ENCODE measurements at regions not wholly inside any gene's neighbourhood (a gene's known extent, or its start where the extent isn't known, plus 50 kb on each side); places are given as distances from the start of the nearest gene placed in this dataset.

DNA sequence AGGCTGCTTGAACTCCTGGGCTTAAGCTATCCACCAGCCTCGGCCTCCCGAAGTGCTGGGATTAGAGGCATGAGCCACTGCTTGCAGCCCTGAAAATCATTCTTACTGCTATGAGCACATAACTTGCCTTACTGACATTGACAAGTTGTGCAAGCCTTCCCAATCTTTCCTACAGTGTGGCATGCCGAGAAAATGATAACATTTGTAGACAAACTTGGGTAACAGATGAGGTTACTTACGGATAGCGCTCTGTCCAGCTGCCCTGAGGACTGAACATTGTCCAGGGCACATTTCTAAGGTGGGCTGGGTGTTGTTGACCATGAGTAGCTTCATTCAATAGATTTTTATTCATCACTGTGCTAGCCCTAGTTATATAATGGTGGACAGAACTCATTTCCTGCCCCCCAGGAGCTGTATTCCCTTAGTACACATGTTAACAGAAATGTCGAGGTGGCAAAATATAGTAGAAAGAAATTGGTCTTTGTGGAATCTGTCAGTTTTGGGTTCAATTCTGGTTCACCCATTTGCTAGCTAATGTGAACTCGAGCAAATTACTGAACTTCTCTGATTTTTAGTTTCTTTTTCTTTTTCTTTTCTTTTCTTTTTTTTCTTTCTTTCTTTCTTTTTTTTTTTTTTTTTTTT, 118.4 kb upstream of the AKIRIN2 start:
- no peak for DNase-seq (ENCODE audit: low spot score in 2 of 2)
- no peak overlapping the region for H3K4me3 ChIP-seq
- no peak overlapping the region for H3K27ac ChIP-seq
- TF ChIP-seq POLR2A (IDR thresholded peaks at IDR 0.05) = no peak
- no peak for TF ChIP-seq POLR2AphosphoS5 (IDR thresholded peaks at IDR 0.05)
- TF ChIP-seq, protein P1, sequence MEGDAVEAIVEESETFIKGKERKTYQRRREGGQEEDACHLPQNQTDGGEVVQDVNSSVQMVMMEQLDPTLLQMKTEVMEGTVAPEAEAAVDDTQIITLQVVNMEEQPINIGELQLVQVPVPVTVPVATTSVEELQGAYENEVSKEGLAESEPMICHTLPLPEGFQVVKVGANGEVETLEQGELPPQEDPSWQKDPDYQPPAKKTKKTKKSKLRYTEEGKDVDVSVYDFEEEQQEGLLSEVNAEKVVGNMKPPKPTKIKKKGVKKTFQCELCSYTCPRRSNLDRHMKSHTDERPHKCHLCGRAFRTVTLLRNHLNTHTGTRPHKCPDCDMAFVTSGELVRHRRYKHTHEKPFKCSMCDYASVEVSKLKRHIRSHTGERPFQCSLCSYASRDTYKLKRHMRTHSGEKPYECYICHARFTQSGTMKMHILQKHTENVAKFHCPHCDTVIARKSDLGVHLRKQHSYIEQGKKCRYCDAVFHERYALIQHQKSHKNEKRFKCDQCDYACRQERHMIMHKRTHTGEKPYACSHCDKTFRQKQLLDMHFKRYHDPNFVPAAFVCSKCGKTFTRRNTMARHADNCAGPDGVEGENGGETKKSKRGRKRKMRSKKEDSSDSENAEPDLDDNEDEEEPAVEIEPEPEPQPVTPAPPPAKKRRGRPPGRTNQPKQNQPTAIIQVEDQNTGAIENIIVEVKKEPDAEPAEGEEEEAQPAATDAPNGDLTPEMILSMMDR (IDR thresholded peaks at IDR 0.05) = no peak
- intact Hi-C loops (cut with DNase I; ENCODE audit: low total_unique reads) = no loop called here
- H3K27me3 ChIP-seq = no peaks in the 10 kb centered on the region
- H3K9me3 ChIP-seq = no peaks in the 10 kb centered on the region
- H3K4me1 ChIP-seq = no peaks in the 10 kb centered on the region
- no peaks in the 10 kb centered on the region for H3K36me3 ChIP-seq

DNA sequence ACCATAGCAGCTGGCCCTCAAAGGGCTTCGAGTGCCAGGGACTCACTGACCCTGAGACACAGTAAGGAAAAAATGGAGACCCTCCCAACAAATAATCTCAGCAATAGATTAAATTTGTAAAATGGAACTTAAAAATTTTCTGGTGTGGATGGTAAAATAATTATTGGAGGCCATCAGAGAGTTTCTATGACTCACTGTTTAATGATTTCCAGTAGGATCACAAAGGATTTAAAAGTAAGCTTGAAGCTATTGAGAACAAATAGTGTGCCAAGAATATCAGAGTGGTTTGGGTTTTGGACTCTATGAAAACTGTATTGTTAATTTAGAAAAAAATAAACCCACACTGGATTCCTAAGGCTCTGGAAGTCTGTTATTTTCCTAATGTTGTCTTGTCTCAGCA, 115.2 kb upstream of the AKIRIN2 start:
- Histone ChIP-seq H3K4me1 (no peaks in the 10 kb centered on the region), H3K9me3 (no peaks in the 10 kb centered on the region), H3K4me3 (no peak overlapping the region), H3K27me3 (no peaks in the 10 kb centered on the region), H3K36me3 (no peaks in the 10 kb centered on the region), H3K27ac (no peak overlapping the region)
- intact Hi-C loops (cut with DNase I; ENCODE audit: low total_unique reads) = no loop called here
- no peak for DNase-seq (ENCODE audit: low spot score in 2 of 2)
- TF ChIP-seq POLR2A (IDR thresholded peaks at IDR 0.05) (no peak), POLR2AphosphoS5 (IDR thresholded peaks at IDR 0.05) (no peak)
- TF ChIP-seq, protein P1 (IDR thresholded peaks at IDR 0.05) = no peak

DNA sequence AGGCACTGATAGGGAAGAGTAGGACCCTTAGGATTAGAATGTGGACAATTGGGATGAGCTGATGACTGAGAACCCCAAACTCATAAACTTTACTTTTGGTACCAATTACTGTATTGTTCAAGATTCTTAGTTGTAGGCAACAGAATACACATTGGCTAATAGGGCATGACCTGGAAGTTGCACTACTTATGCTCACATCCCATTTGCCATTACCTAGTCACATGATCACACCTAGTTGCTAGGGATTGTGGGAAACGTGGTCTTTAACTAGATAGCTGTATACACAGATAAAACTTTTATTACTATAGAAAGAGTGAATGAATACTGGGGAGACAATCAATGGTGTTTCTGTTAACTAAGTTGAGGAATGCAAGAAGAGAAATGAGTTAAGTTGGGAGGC, 113.4 kb upstream of the AKIRIN2 start:
- no peaks in the 10 kb centered on the region for H3K4me1 ChIP-seq
- intact Hi-C loops (cut with DNase I; ENCODE audit: low total_unique reads) = no loop called here
- TF ChIP-seq POLR2AphosphoS5 (IDR thresholded peaks at IDR 0.05) (no peak), POLR2A (IDR thresholded peaks at IDR 0.05) (no peak)
- TF ChIP-seq, protein P1 (IDR thresholded peaks at IDR 0.05) = no peak

DNA sequence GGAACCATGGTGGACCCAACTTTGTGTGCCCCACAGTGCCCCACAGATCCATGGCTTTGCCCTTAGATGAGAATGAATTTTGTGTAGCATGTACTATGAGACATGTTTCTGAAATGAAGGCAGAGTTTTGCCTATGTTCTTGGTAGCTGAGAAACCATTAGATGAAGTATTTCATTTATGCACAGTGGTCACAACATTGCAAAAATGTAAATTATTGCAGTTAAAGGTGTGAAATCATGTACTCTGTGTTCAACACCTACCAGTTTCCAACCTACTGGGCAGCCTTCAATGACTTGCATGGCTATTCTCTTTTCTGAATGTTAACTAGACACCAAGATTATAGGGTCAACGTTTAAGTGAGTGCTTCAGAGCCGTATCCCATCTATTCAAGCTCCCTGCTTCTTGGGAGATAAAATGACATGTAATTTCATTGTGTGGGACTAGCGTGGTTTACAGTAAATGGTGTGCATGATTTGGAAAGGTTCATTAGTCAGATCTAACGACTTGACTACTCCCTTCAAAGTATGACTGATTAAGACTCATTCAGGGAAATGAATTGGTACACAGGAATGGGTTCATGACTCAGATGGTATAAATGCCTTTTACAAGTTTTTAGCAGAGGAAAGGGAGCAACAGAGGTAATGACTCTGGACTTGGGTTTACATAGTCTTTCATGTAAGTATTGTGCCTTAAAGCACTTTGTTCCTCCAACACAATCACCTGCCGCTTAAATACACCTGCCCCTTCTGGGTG, 106.1 kb upstream of the AKIRIN2 start:
- no peak for DNase-seq (ENCODE audit: low spot score in 2 of 2)
- no peak overlapping the region for H3K4me3 ChIP-seq
- TF ChIP-seq, protein P1 (IDR thresholded peaks at IDR 0.05) = no peak
- no peak for TF ChIP-seq POLR2AphosphoS5 (IDR thresholded peaks at IDR 0.05)
- TF ChIP-seq POLR2A (IDR thresholded peaks at IDR 0.05) = no peak
- no peak overlapping the region for H3K27ac ChIP-seq
- H3K36me3 ChIP-seq = no peaks in the 10 kb centered on the region
- intact Hi-C loops (cut with DNase I; ENCODE audit: low total_unique reads) = no loop called here
- no peaks in the 10 kb centered on the region for H3K4me1 ChIP-seq
- no peaks in the 10 kb centered on the region for H3K27me3 ChIP-seq
- no peaks in the 10 kb centered on the region for H3K9me3 ChIP-seq

More for the DNA sequence above, 113.4 kb upstream of the AKIRIN2 start:
- Histone ChIP-seq H3K27ac (no peak overlapping the region), H3K4me3 (no peak overlapping the region), H3K27me3 (no peaks in the 10 kb centered on the region), H3K36me3 (no peaks in the 10 kb centered on the region), H3K9me3 (no peaks in the 10 kb centered on the region)
- DNase-seq (ENCODE audit: low spot score in 2 of 2) = no peak

DNA sequence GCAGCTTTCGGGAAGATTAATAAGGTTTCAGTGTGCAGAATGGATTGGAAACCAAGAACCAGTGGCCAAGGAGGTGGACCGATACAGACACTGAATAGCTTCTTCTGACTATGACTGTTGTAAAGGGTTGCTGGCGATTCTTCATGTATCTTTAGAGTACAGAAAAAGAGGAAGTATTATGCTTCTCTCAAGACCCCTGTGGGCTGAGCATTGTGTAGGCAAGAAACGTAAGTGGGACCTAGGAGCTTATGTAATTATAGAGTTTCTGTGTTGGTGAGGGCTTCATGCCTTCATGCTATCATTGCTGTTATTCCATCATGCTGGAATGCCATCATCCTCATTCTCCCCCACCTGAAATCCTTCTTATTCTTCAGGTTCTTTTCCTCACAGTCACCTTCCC, 105.4 kb upstream of the AKIRIN2 start:
- Histone ChIP-seq H3K9me3 (no peaks in the 10 kb centered on the region), H3K36me3 (no peaks in the 10 kb centered on the region), H3K27ac (no peak overlapping the region), H3K27me3 (no peaks in the 10 kb centered on the region), H3K4me1 (no peaks in the 10 kb centered on the region), H3K4me3 (no peak overlapping the region)
- no peak for TF ChIP-seq POLR2AphosphoS5 (IDR thresholded peaks at IDR 0.05)
- TF ChIP-seq, protein P1 (IDR thresholded peaks at IDR 0.05) = no peak
- TF ChIP-seq POLR2A (IDR thresholded peaks at IDR 0.05) = no peak
- intact Hi-C loops (cut with DNase I; ENCODE audit: low total_unique reads) = no loop called here
- no peak for DNase-seq (ENCODE audit: low spot score in 2 of 2)

All from breast epithelium (tissue), 4 donors.